ENCODE measurements at regions not wholly inside any gene's neighbourhood (a gene's known extent, or its start where the extent isn't known, plus 50 kb on each side); places are given as distances from the start of the nearest gene placed in this dataset.

GRCh38 chr2:146458585-146458984 is 1386.2 kb upstream of the ACVR2A start:
- TF ChIP-seq REST (IDR thresholded peaks at IDR 0.05; ENCODE audit: unreplicated experiment): no peak
- TF ChIP-seq POLR2AphosphoS5 (IDR thresholded peaks at IDR 0.05; ENCODE audit: low read depth): no peak
- no peak for TF ChIP-seq EZH2 (IDR thresholded peaks at IDR 0.05; ENCODE audit: low read depth, unreplicated experiment)
- no peak for TF ChIP-seq EZH2phosphoT487 (IDR thresholded peaks at IDR 0.05; ENCODE audit: unreplicated experiment)
- TF ChIP-seq CTCF (conservative IDR thresholded peaks at IDR 0.05; ENCODE audit: low read depth in 2 of 2): no peak
- TF ChIP-seq ZNF114 (CRISPR knock-in tag; IDR thresholded peaks at IDR 0.05): no peak
- no peak for TF ChIP-seq JUNB (IDR thresholded peaks at IDR 0.05; ENCODE audit: unreplicated experiment)
- TF ChIP-seq CREB1 (CRISPR knock-in tag; IDR thresholded peaks at IDR 0.05; ENCODE audit: low read depth): no peak
- TF ChIP-seq ZNF462 (CRISPR knock-in tag; IDR thresholded peaks at IDR 0.05): no peak
- no peak for TF ChIP-seq ZNF331 (CRISPR knock-in tag; IDR thresholded peaks at IDR 0.05; ENCODE audit: low read depth)

Data from GM23338 (cell line).